Activated CD4-positive, alpha-beta memory T cell treated with anti-CD3 and anti-CD28 coated beads, Interleukin-2, amount 10 ng/mL, durations not matched to agents 7 days and 5 days (primary cell): ENCODE measurements at regions not wholly inside any gene's neighbourhood (a gene's known extent, or its start where the extent isn't known, plus 50 kb on each side); places are given as distances from the start of the nearest gene placed in this dataset.

Experiments
- CTCF ChIA-PET: fragments of 350-600 bp; sonication (Branson Sonifier 250); formaldehyde crosslinking; loops from one replicate; lab custom pipeline; 2021; ENCODE audit warnings: antibody characterized with exemption, inconsistent platforms; lab: Charles Lee
- POLR2A ChIA-PET: fragments of 350-600 bp; sonication (Branson Sonifier 250); formaldehyde crosslinking; loops from one replicate; lab custom pipeline; 2021; ENCODE audit warnings: antibody characterized with exemption; lab: Charles Lee
- DNase-seq: peaks from one replicate; pipeline ENCODE4 v3.0.0-alpha.2; 2020
- H3K27ac Mint-ChIP-seq: one replicate; pipeline ENCODE4 v1.8.0; 2021; ENCODE audit warnings: mild to moderate bottlenecking, mixed read lengths
- H3K27me3 Mint-ChIP-seq: one replicate; pipeline ENCODE4 v1.8.0; 2021; ENCODE audit warnings: mixed read lengths
- H3K36me3 Mint-ChIP-seq: one replicate; pipeline ENCODE4 v1.8.0; 2021; ENCODE audit warnings: low read depth, mixed read lengths
- H3K4me1 Mint-ChIP-seq: one replicate; pipeline ENCODE4 v1.8.0; 2021; ENCODE audit warnings: mixed read lengths
- H3K4me3 Mint-ChIP-seq: one replicate; pipeline ENCODE4 v1.8.0; 2021; ENCODE audit warnings: mild to moderate bottlenecking, mixed read lengths
- H3K9me3 Mint-ChIP-seq: one replicate; pipeline ENCODE4 v1.8.0; 2021; ENCODE audit warnings: mixed read lengths

GRCh38 chr18:37922162-37922561 is 356.6 kb upstream of the CELF4 start:
- H3K4me1 Mint-ChIP-seq, result no peaks in the 10 kb centered on the region
- ChIA-PET POLR2A (no interaction called here), CTCF (no interaction called here)
- H3K9me3 Mint-ChIP-seq, result no peaks in the 10 kb centered on the region
- H3K27ac Mint-ChIP-seq, result no peak overlapping the region
- no peak overlapping the region for H3K4me3 Mint-ChIP-seq
- H3K27me3 Mint-ChIP-seq, result no peaks in the 10 kb centered on the region
- no peaks in the 10 kb centered on the region for H3K36me3 Mint-ChIP-seq
- DNase-seq, result no peak

DNA sequence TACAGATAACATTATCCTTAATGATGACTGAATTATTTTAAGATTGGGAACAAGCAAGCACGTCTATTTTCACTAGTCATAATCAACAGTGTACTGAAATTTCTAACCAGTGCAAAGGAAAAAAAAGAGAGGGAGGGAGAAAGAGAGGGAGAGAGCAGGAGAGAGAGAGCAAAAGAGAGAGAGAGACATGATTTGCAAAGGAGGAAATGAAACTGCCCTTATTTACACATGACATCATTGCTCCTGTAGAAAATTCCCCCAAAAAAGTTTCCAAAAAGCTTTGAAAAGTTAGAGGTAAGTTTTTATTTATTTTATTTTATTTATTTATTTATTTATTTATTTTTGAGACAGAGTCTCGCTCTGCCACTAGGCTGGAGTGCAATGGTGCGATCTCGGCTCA is 355.3 kb upstream of the CELF4 start:
- ChIA-PET POLR2A (no interaction called here), CTCF (no interaction called here)
- Mint-ChIP-seq H3K4me3 (no peak overlapping the region), H3K27ac (no peak overlapping the region), H3K36me3 (no peaks in the 10 kb centered on the region), H3K9me3 (no peaks in the 10 kb centered on the region), H3K27me3 (no peaks in the 10 kb centered on the region), H3K4me1 (no peaks in the 10 kb centered on the region)
- no peak for DNase-seq

GRCh38 chr18:37913051-37913450 is 347.5 kb upstream of the CELF4 start:
- Mint-ChIP-seq H3K27ac (no peak overlapping the region), H3K4me1 (no peaks in the 10 kb centered on the region), H3K27me3 (no peaks in the 10 kb centered on the region), H3K4me3 (no peak overlapping the region), H3K36me3 (no peaks in the 10 kb centered on the region), H3K9me3 (no peaks in the 10 kb centered on the region)
- ChIA-PET POLR2A (no interaction called here), CTCF (no interaction called here)
- DNase-seq, result no peak

- no peak overlapping the region for H3K27ac Mint-ChIP-seq
- H3K4me1 Mint-ChIP-seq, result no peaks in the 10 kb centered on the region
- ChIA-PET POLR2A (no interaction called here), CTCF (no interaction called here)
- no peaks in the 10 kb centered on the region for H3K9me3 Mint-ChIP-seq
- no peak overlapping the region for H3K4me3 Mint-ChIP-seq
- no peak for DNase-seq
- H3K27me3 Mint-ChIP-seq, result no peaks in the 10 kb centered on the region
- H3K36me3 Mint-ChIP-seq, result no peaks in the 10 kb centered on the region
Measured at GRCh38 chr18:37902344-37902743, 336.7 kb upstream of the CELF4 start.

DNA sequence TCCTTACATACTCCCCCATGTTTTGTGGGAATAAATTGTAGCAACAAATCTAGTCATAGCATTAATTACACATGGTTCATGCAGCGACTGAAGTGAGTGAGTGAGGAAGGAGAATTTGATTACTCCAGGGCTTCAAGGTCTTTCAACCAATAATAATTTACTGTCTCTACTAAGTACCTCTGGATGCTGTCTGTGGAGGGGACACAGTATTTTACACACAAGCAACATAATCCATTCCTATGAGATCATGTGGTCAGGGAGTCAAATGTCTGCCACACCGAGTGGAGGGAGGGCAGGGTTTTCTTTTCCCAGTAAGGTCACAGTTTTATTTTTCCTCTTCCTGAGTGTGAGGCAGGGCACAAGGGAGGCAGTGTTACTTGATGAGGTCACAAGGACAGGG is 334.7 kb upstream of the CELF4 start:
- ChIA-PET POLR2A (no interaction called here), CTCF (no interaction called here)
- Mint-ChIP-seq H3K27ac (no peak overlapping the region), H3K27me3 (no peaks in the 10 kb centered on the region), H3K4me3 (no peak overlapping the region), H3K4me1 (no peaks in the 10 kb centered on the region), H3K36me3 (no peaks in the 10 kb centered on the region), H3K9me3 (no peaks in the 10 kb centered on the region)
- DNase-seq, result no peak

DNA sequence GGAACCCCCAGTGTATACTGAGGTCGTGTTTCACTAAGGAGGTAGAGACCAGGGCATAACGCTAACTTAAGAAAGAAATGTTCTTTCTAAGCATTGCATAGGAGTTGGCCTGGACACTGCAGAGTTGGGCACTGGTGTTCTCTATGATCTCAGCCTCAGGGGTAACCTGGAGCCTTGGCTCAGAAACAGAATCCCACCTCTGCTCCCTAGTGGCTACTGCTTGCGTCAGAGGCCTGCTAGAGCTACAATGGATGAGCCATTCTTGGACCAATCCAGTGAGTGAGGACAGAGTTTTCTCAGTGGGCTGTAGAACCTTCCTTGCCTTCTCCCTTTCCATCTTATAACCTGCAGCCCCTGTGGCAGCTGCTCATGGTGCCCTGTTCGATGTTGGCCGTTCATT is 324.4 kb upstream of the CELF4 start:
- no peak for DNase-seq
- Mint-ChIP-seq H3K27ac (no peak overlapping the region), H3K36me3 (no peaks in the 10 kb centered on the region), H3K4me3 (no peak overlapping the region), H3K4me1 (no peaks in the 10 kb centered on the region), H3K9me3 (peaks cover 2% of the 10 kb centered on the region), H3K27me3 (no peaks in the 10 kb centered on the region)
- ChIA-PET CTCF (no interaction called here), POLR2A (no interaction called here)

DNA sequence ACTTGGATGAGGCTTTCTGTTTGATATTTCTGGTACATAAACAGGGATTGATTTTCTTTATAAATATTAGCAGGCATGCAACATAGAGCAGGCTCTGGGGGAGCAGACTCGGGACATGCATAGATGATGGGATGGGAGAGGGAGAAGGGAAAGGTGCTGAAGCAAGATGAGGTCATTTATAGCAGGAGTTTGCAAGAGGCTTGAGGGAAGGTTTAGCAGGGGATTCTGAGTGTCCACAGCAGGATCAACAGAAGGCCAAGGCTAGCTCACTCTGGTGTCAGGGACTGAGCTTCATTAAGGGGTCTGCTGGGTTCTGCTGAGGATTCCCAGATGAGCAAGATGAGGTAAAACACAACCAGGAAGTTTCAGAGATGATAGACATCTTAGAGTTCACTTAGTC is 309.1 kb upstream of the CELF4 start:
- no peak for DNase-seq
- Mint-ChIP-seq H3K9me3 (no peaks in the 10 kb centered on the region), H3K27ac (no peak overlapping the region), H3K4me1 (no peaks in the 10 kb centered on the region), H3K4me3 (no peak overlapping the region), H3K27me3 (no peaks in the 10 kb centered on the region), H3K36me3 (no peaks in the 10 kb centered on the region)
- ChIA-PET CTCF (no interaction called here), POLR2A (no interaction called here)

- no peak for DNase-seq
- ChIA-PET POLR2A (no interaction called here), CTCF (no interaction called here)
- no peak overlapping the region for H3K4me3 Mint-ChIP-seq
- H3K4me1 Mint-ChIP-seq, result no peaks in the 10 kb centered on the region
- H3K27me3 Mint-ChIP-seq, result no peaks in the 10 kb centered on the region
- no peaks in the 10 kb centered on the region for H3K36me3 Mint-ChIP-seq
- H3K27ac Mint-ChIP-seq, result no peak overlapping the region
- no peaks in the 10 kb centered on the region for H3K9me3 Mint-ChIP-seq
Measured at GRCh38 chr18:37873416-37873815, 307.8 kb upstream of the CELF4 start.

GRCh38 chr18:37872562-37872961 is 307.0 kb upstream of the CELF4 start:
- H3K4me1 Mint-ChIP-seq, result no peaks in the 10 kb centered on the region
- H3K27me3 Mint-ChIP-seq, result no peaks in the 10 kb centered on the region
- ChIA-PET POLR2A (no interaction called here), CTCF (no interaction called here)
- H3K36me3 Mint-ChIP-seq, result no peaks in the 10 kb centered on the region
- DNase-seq, result no peak
- no peaks in the 10 kb centered on the region for H3K9me3 Mint-ChIP-seq
- no peak overlapping the region for H3K4me3 Mint-ChIP-seq
- no peak overlapping the region for H3K27ac Mint-ChIP-seq

GRCh38 chr18:37871561-37871960 is 306.0 kb upstream of the CELF4 start:
- H3K4me1 Mint-ChIP-seq, result no peaks in the 10 kb centered on the region
- H3K9me3 Mint-ChIP-seq, result no peaks in the 10 kb centered on the region
- no peak overlapping the region for H3K27ac Mint-ChIP-seq
- ChIA-PET CTCF (no interaction called here), POLR2A (no interaction called here)
- no peaks in the 10 kb centered on the region for H3K36me3 Mint-ChIP-seq
- no peaks in the 10 kb centered on the region for H3K27me3 Mint-ChIP-seq
- DNase-seq, result no peak
- H3K4me3 Mint-ChIP-seq, result no peak overlapping the region

DNA sequence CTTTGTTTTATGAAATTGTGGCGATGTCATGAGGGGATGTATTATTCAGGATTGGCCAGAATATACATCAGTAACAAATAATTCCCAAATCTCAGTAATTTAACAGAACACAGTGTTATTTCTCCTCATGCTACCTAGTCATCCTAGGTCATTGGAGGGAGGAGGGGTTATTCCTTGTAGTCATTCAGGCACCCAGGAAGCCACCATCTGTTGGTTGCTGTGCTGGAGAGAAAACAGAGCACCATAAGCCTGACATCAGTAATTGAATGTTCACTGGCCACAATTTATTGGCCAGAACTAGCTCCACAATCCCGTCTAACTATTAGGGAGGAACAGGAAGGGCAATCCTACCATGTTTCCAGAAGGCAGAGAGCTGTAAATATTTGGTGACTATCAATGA is 303.5 kb upstream of the CELF4 start:
- H3K4me3 Mint-ChIP-seq, result no peak overlapping the region
- no peaks in the 10 kb centered on the region for H3K27me3 Mint-ChIP-seq
- CTCF ChIA-PET, result interaction anchor here (0.6 kb wide), 1 partner anchor 1712 kb away, joined by 4 read pairs; no protein-coding TSS in a partner anchor
- POLR2A ChIA-PET, result no interaction called here
- no peaks in the 10 kb centered on the region for H3K4me1 Mint-ChIP-seq
- no peaks in the 10 kb centered on the region for H3K36me3 Mint-ChIP-seq
- H3K9me3 Mint-ChIP-seq, result peaks cover 5% of the 10 kb centered on the region
- no peak overlapping the region for H3K27ac Mint-ChIP-seq
- no peak for DNase-seq

- POLR2A ChIA-PET, result no interaction called here
- CTCF ChIA-PET, result no interaction called here
Measured at GRCh38 chr18:37864122-37864521, 298.5 kb upstream of the CELF4 start.

DNA sequence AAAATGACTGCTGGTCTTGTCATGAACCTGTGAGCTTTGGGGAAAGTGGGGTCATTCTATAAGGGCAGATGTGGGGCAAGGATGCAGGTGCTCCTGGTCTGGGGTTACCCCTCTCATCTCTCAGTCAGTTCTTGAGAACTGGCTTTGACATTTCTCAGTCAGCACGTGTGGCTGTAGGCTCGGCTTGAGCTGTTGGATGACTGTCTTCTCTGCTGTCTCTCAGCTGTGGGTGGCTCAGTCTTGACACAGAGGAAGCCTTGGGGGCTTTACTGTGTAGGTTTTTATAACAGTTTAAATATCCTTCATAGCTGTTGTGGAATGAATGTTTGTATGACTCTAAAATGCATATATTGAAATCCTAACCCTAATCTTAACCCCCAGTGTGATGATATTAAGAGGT is 296.4 kb upstream of the CELF4 start:
- Mint-ChIP-seq H3K27me3 (no peaks in the 10 kb centered on the region), H3K27ac (no peak overlapping the region), H3K9me3 (peaks cover 8% of the 10 kb centered on the region), H3K36me3 (no peaks in the 10 kb centered on the region), H3K4me3 (no peak overlapping the region), H3K4me1 (no peaks in the 10 kb centered on the region)
- ChIA-PET POLR2A (no interaction called here), CTCF (no interaction called here)
- no peak for DNase-seq

More at GRCh38 chr18:37864122-37864521, 298.5 kb upstream of the CELF4 start:
- Mint-ChIP-seq H3K4me3 (no peak overlapping the region), H3K9me3 (peaks cover 8% of the 10 kb centered on the region), H3K36me3 (no peaks in the 10 kb centered on the region), H3K27me3 (no peaks in the 10 kb centered on the region), H3K27ac (no peak overlapping the region), H3K4me1 (no peaks in the 10 kb centered on the region)
- DNase-seq, result no peak

- Mint-ChIP-seq H3K36me3 (no peaks in the 10 kb centered on the region), H3K4me3 (no peak overlapping the region), H3K9me3 (peaks cover 3% of the 10 kb centered on the region), H3K4me1 (no peaks in the 10 kb centered on the region), H3K27ac (no peak overlapping the region), H3K27me3 (no peaks in the 10 kb centered on the region)
- CTCF ChIA-PET, result no interaction called here
- DNase-seq, result no peak
- POLR2A ChIA-PET, result no interaction called here
Measured at GRCh38 chr18:37854396-37854795, 288.8 kb upstream of the CELF4 start.

GRCh38 chr18:37853706-37854105 is 288.1 kb upstream of the CELF4 start:
- H3K36me3 Mint-ChIP-seq, result no peaks in the 10 kb centered on the region
- DNase-seq, result no peak
- H3K9me3 Mint-ChIP-seq, result peaks cover 3% of the 10 kb centered on the region
- no peak overlapping the region for H3K4me3 Mint-ChIP-seq
- no peaks in the 10 kb centered on the region for H3K4me1 Mint-ChIP-seq
- ChIA-PET POLR2A (no interaction called here), CTCF (no interaction called here)
- H3K27ac Mint-ChIP-seq, result no peak overlapping the region
- no peaks in the 10 kb centered on the region for H3K27me3 Mint-ChIP-seq
